NCI-H1930 (cell line): ENCODE measurements at regions not wholly inside any gene's neighbourhood (a gene's known extent, or its start where the extent isn't known, plus 50 kb on each side); places are given as distances from the start of the nearest gene placed in this dataset.

ENCODE experiments used
- DNase-seq, 2 experiments: peaks; one replicate each; lab custom pipeline; 2025; lab: John Stamatoyannopoulos, UW

- no peak for DNase-seq
Observed at GRCh38 chr15:85889956-85890619, 95.4 kb upstream of the KLHL25 start.

GRCh38 chr15:85890620-85890980, 95.9 kb upstream of the KLHL25 start:
- no peak for DNase-seq

GRCh38 chr15:85891470-85891869, 96.7 kb upstream of the KLHL25 start:
- DNase-seq = no peak

- DNase-seq = no peak
Observed at GRCh38 chr15:85892232-85892631, 97.5 kb upstream of the KLHL25 start.

- no peak for DNase-seq
Observed at GRCh38 chr15:85897207-85897894, 102.6 kb upstream of the KLHL25 start.

- no peak for DNase-seq
Observed at GRCh38 chr15:85897895-85898717, 103.4 kb upstream of the KLHL25 start.

GRCh38 chr15:85899927-85900326, 105.2 kb upstream of the KLHL25 start:
- no peak for DNase-seq

- DNase-seq = no peak
Observed at GRCh38 chr15:85905751-85906450, 111.2 kb upstream of the KLHL25 start.

- no peak for DNase-seq
Observed at GRCh38 chr15:85906640-85907039, 111.9 kb upstream of the KLHL25 start.

- DNase-seq = no peak
Observed at GRCh38 chr15:85910834-85911233, 116.1 kb upstream of the KLHL25 start.

GRCh38 chr15:85913461-85913860, 118.7 kb upstream of the KLHL25 start:
- no peak for DNase-seq

- DNase-seq = no peak
Observed at GRCh38 chr15:85920956-85921355, 126.2 kb upstream of the KLHL25 start.

- no peak for DNase-seq
Observed at GRCh38 chr15:85924088-85924487, 129.4 kb upstream of the KLHL25 start.

GRCh38 chr15:85925649-85926237, 131.0 kb upstream of the KLHL25 start:
- no peak for DNase-seq

- DNase-seq = no peak
Observed at GRCh38 chr15:85926834-85927233, 132.1 kb upstream of the KLHL25 start.

GRCh38 chr15:85927931-85928537, 133.3 kb upstream of the KLHL25 start:
- DNase-seq = no peak

- no peak for DNase-seq
Observed at GRCh38 chr15:85929786-85930185, 135.1 kb upstream of the KLHL25 start.

- no peak for DNase-seq
Observed at GRCh38 chr15:85932391-85932790, 137.7 kb upstream of the KLHL25 start.

GRCh38 chr15:85934691-85935090, 140.0 kb upstream of the KLHL25 start:
- no peak for DNase-seq

GRCh38 chr15:85935182-85935581, 140.5 kb upstream of the KLHL25 start:
- DNase-seq = no peak

GRCh38 chr15:85937661-85938060, 142.0 kb upstream of the AGBL1 start:
- DNase-seq = no peak
